ENCODE measurements at regions not wholly inside any gene's neighbourhood (a gene's known extent, or its start where the extent isn't known, plus 50 kb on each side); places are given as distances from the start of the nearest gene placed in this dataset.

DNA sequence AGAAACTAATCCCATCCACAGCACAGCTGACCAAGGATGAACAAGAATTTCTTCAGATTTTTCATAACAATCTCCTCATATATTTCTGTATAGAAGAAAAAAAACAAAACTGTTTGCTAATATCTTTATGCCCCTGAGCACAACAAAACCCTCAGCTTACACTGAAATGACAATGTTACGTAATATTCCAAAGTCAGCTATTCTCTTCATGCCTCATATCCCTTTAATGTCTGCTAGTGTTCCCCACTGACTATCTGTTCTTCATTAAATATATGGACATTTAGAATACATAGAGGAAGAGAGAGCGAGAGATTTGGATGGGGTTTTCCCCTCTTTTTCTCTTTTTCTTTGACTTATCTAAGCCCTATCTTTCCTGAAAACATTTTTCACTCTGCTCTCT, 87.9 kb upstream of the GULP1 start:
- intact Hi-C loops (cut with micrococcal nuclease; ENCODE audit: unreplicated experiment), result loop anchor here (2.0 kb wide), 1 partner anchor 309 kb away; no protein-coding TSS in a partner anchor
- Histone ChIP-seq H3K27me3 (replicated peaks; ENCODE audit: control insufficient read depth, insufficient read depth, low read length) (no peaks in the 10 kb centered on the region), H3K4me3 (ENCODE audit: low read depth, low read length) (no peak overlapping the region), H3K9me3 (no peaks in the 10 kb centered on the region), H3K4me1 (no peaks in the 10 kb centered on the region), H3K36me3 (ENCODE audit: control insufficient read depth, insufficient read depth, low read length) (no peaks in the 10 kb centered on the region)
- Mint-ChIP-seq H3K4me3 (ENCODE audit: unreplicated experiment) (no peak overlapping the region), H3K27me3 (ENCODE audit: insufficient read depth, unreplicated experiment) (no peaks in the 10 kb centered on the region), H3K9me3 (ENCODE audit: unreplicated experiment) (no peaks in the 10 kb centered on the region), H3K4me1 (ENCODE audit: low read depth, unreplicated experiment) (no peaks in the 10 kb centered on the region), H3K36me3 (ENCODE audit: insufficient read depth, unreplicated experiment) (no peaks in the 10 kb centered on the region), H3K27ac (ENCODE audit: unreplicated experiment) (no peak overlapping the region)
- POLR2A ChIA-PET, result no interaction called here
- no TSS peak for BruUV-seq (replicated peaks)
- TF ChIP-seq, protein P1, sequence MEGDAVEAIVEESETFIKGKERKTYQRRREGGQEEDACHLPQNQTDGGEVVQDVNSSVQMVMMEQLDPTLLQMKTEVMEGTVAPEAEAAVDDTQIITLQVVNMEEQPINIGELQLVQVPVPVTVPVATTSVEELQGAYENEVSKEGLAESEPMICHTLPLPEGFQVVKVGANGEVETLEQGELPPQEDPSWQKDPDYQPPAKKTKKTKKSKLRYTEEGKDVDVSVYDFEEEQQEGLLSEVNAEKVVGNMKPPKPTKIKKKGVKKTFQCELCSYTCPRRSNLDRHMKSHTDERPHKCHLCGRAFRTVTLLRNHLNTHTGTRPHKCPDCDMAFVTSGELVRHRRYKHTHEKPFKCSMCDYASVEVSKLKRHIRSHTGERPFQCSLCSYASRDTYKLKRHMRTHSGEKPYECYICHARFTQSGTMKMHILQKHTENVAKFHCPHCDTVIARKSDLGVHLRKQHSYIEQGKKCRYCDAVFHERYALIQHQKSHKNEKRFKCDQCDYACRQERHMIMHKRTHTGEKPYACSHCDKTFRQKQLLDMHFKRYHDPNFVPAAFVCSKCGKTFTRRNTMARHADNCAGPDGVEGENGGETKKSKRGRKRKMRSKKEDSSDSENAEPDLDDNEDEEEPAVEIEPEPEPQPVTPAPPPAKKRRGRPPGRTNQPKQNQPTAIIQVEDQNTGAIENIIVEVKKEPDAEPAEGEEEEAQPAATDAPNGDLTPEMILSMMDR (IDR thresholded peaks at IDR 0.05; ENCODE audit: insufficient read depth in 1 of 2, low read depth in 1 of 2, low read length in 1 of 2, severe bottlenecking in 1 of 2, unreplicated experiment in 1 of 2), result no peak
- CTCF ChIA-PET, result interaction anchor here (1.0 kb wide), 1 partner anchor 166 kb away, joined by 5 read pairs; no protein-coding TSS in a partner anchor
- DNase-seq, result no peak

DNA sequence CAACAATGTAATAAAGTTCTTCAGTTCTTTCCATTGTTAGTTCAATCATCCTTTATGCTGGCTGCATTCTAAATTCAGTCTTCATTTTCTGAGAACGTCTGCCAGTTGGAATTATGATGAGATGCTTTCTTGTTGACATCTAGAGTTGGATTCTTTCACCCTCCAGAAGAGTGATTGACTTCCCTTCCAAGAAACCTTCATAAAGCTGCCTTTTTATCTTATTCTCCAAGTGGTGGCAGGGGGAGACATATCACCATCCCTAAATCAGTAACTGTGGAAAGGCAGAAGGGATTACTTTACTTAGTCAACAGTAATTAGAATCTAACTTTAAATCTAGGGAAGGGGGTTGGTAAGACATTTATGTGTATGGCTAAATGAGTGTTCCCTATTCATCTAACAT, 86.8 kb upstream of the GULP1 start:
- H3K36me3 ChIP-seq (ENCODE audit: control insufficient read depth, insufficient read depth, low read length), result no peaks in the 10 kb centered on the region
- intact Hi-C loops (cut with micrococcal nuclease; ENCODE audit: unreplicated experiment), result loop anchor here (2.0 to 5.0 kb wide), 2 partner anchors 162 to 308 kb away; no protein-coding TSS in a partner anchor
- BruUV-seq (replicated peaks), result no TSS peak
- H3K27me3 ChIP-seq (replicated peaks; ENCODE audit: control insufficient read depth, insufficient read depth, low read length), result no peaks in the 10 kb centered on the region
- no peaks in the 10 kb centered on the region for H3K36me3 Mint-ChIP-seq (ENCODE audit: insufficient read depth, unreplicated experiment)
- ChIA-PET POLR2A (no interaction called here), CTCF (interaction anchor here (1.0 kb wide), 1 partner anchor 165 kb away, joined by 5 read pairs; no protein-coding TSS in a partner anchor)
- H3K9me3 Mint-ChIP-seq (ENCODE audit: unreplicated experiment), result no peaks in the 10 kb centered on the region
- peaks cover 4% of the 10 kb centered on the region for H3K27me3 Mint-ChIP-seq (ENCODE audit: insufficient read depth, unreplicated experiment)
- no peak overlapping the region for H3K4me3 Mint-ChIP-seq (ENCODE audit: unreplicated experiment)
- H3K4me1 ChIP-seq, result no peaks in the 10 kb centered on the region
- no peak for DNase-seq
- no peaks in the 10 kb centered on the region for H3K9me3 ChIP-seq
- H3K4me3 ChIP-seq (ENCODE audit: low read depth, low read length), result no peak overlapping the region
- TF ChIP-seq, protein P1 (IDR thresholded peaks at IDR 0.05; ENCODE audit: insufficient read depth in 1 of 2, low read depth in 1 of 2, low read length in 1 of 2, severe bottlenecking in 1 of 2, unreplicated experiment in 1 of 2), result peak in 1 of 2 experiments; percentile 9
- H3K27ac Mint-ChIP-seq (ENCODE audit: unreplicated experiment), result no peak overlapping the region
- H3K4me1 Mint-ChIP-seq (ENCODE audit: low read depth, unreplicated experiment), result no peaks in the 10 kb centered on the region

- Mint-ChIP-seq H3K27me3 (ENCODE audit: insufficient read depth, unreplicated experiment) (peaks cover 4% of the 10 kb centered on the region), H3K9me3 (ENCODE audit: unreplicated experiment) (no peaks in the 10 kb centered on the region), H3K4me3 (ENCODE audit: unreplicated experiment) (no peak overlapping the region), H3K36me3 (ENCODE audit: insufficient read depth, unreplicated experiment) (no peaks in the 10 kb centered on the region), H3K4me1 (ENCODE audit: low read depth, unreplicated experiment) (no peaks in the 10 kb centered on the region), H3K27ac (ENCODE audit: unreplicated experiment) (no peak overlapping the region)
- H3K4me1 ChIP-seq, result no peaks in the 10 kb centered on the region
- H3K27me3 ChIP-seq (replicated peaks; ENCODE audit: control insufficient read depth, insufficient read depth, low read length), result no peaks in the 10 kb centered on the region
- no peaks in the 10 kb centered on the region for H3K36me3 ChIP-seq (ENCODE audit: control insufficient read depth, insufficient read depth, low read length)
- TF ChIP-seq, protein P1 (IDR thresholded peaks at IDR 0.05; ENCODE audit: insufficient read depth in 1 of 2, low read depth in 1 of 2, low read length in 1 of 2, severe bottlenecking in 1 of 2, unreplicated experiment in 1 of 2), result no peak
- ChIA-PET POLR2A (no interaction called here), CTCF (no interaction called here)
- intact Hi-C loops (cut with micrococcal nuclease; ENCODE audit: unreplicated experiment), result loop anchor here (5.0 kb wide), 1 partner anchor 160 kb away; no protein-coding TSS in a partner anchor
- no peak for DNase-seq
- no TSS peak for BruUV-seq (replicated peaks)
- H3K9me3 ChIP-seq, result no peaks in the 10 kb centered on the region
- no peak overlapping the region for H3K4me3 ChIP-seq (ENCODE audit: low read depth, low read length)
These were observed 84.1 kb upstream of the GULP1 start for GRCh38 chr2:188207554-188207953.
